Adrenal gland (tissue), 9 donors: ENCODE measurements at regions not wholly inside any gene's neighbourhood (a gene's known extent, or its start where the extent isn't known, plus 50 kb on each side); places are given as distances from the start of the nearest gene placed in this dataset.

Experiments
- DNase-seq, 7 donors: peaks; one replicate each; pipeline ENCODE4 v3.0.0-alpha.2; 2019 to 2020
- H3K27ac ChIP-seq, 5 donors: fragments of 200-600 bp; sonication (generic) in 4 of 5; 1 replicate in 3 of 5; 2 replicates in 2 of 5; pipeline versions ENCODE4 v1.5.1 to v1.8.0; 2016 to 2020; ENCODE audit warnings: mild to moderate bottlenecking in 1 of 5
- H3K27me3 ChIP-seq: fragments of 200-600 bp; 2 replicates; pipeline ENCODE4 v1.8.0; 2021
- H3K36me3 ChIP-seq, 2 donors: fragments of 200-600 bp; replicated peaks in 1 of 2; 1 replicate in 1 of 2; 2 replicates in 1 of 2; pipeline versions ENCODE4 v1.5.1 to v1.8.0; 2018 to 2022
- H3K4me1 ChIP-seq, 2 donors: fragments of 200-600 bp; replicated peaks in 1 of 2; 1 replicate in 1 of 2; 2 replicates in 1 of 2; pipeline versions ENCODE4 v1.5.1 to v1.8.0; 2018 to 2021
- H3K4me3 ChIP-seq, 4 donors: fragments of 200-600 bp; sonication (generic) in 3 of 4; one replicate each; pipeline ENCODE4 v1.5.1; 2016 to 2018
- H3K9me3 ChIP-seq, 3 donors: fragments of 200-600 bp; sonication (generic) in 1 of 3; replicated peaks in 1 of 3; 1 replicate in 2 of 3; 2 replicates in 1 of 3; pipeline versions ENCODE4 v1.5.1 to v1.8.0; 2016 to 2021
- CTCF ChIP-seq, 6 experiments: fragments of 450-650 bp in 4 of 6; fragments of 200-600 bp in 2 of 6; sonication (generic) in 1 of 6; IDR thresholded peaks; 1 replicate in 5 of 6; 2 replicates in 1 of 6; pipeline versions ENCODE4 v1.5.1 to v1.8.0; 2016 to 2021; ENCODE audit warnings: antibody characterized with exemption in 6 of 6, mild to moderate bottlenecking in 2 of 6, moderate library complexity in 1 of 6
- POLR2A ChIP-seq, 2 donors: fragments of 450-650 bp; IDR thresholded peaks; one replicate each; pipeline ENCODE4 v1.6.1; 2017; ENCODE audit warnings: antibody characterized with exemption in 2 of 2, mild to moderate bottlenecking in 2 of 2, moderate library complexity in 1 of 2
- WGBS, 4 donors: extraction: QIAGEN DNeasy Blood & Tissue Kit in 2 of 4; methylation state at CpG; one replicate each; pipeline versions ENCODE4 v1.1.5 to v1.1.7; 2013 to 2017; 5-methylcytosine and 5-hydroxymethylcytosine counted together
- intact Hi-C, 2 donors: fragments of 100-400 bp; cut with DNase I; formaldehyde crosslinking; loops; one replicate each; pipeline versions ENCODE4 v1.14.1 to v1.15.0; 2022 to 2023
- donor health status: healthy with polysubstance abuse.
- donor health status: Bipolar disorder and iron deficiency.
- donor health status: DM: yes; HTN: yes; CAD: no.
- donor health status: DM: no; HTN: no; CAD: no.
- donor health status: DM: no; HTN: no; CAD: no.

GRCh38 chr2:150903055-150903454 is 358.6 kb downstream of the RBM43 start:
- H3K36me3 ChIP-seq = no peaks in the 10 kb centered on the region
- H3K4me3 ChIP-seq = no peak overlapping the region
- H3K27me3 ChIP-seq = no peaks in the 10 kb centered on the region
- DNase-seq = no peak
- intact Hi-C loops = no loop called here
- no peak for TF ChIP-seq CTCF (IDR thresholded peaks at IDR 0.05)
- TF ChIP-seq POLR2A (IDR thresholded peaks at IDR 0.05) = no peak
- 79 to 85% (median 81%) methylated on average over 1 of the region's 1 CpG for WGBS, 4 donors
- no peaks in the 10 kb centered on the region for H3K4me1 ChIP-seq
- no peak overlapping the region for H3K27ac ChIP-seq
- H3K9me3 ChIP-seq = peaks cover 0 to 3% (median 0%) of the 10 kb centered on the region in 3 donors

GRCh38 chr2:150900913-150901312 is 360.8 kb downstream of the RBM43 start:
- Histone ChIP-seq H3K9me3 (peaks cover 0 to 3% (median 0%) of the 10 kb centered on the region in 3 donors), H3K4me1 (no peaks in the 10 kb centered on the region), H3K27me3 (no peaks in the 10 kb centered on the region), H3K4me3 (no peak overlapping the region), H3K27ac (no peak overlapping the region), H3K36me3 (no peaks in the 10 kb centered on the region)
- 52 to 65% (median 59%) methylated on average over 1 of the region's 1 CpG for WGBS, 4 donors
- TF ChIP-seq CTCF (IDR thresholded peaks at IDR 0.05) (no peak), POLR2A (IDR thresholded peaks at IDR 0.05) (no peak)
- no peak for DNase-seq
- intact Hi-C loops = no loop called here

- Histone ChIP-seq H3K4me1 (no peaks in the 10 kb centered on the region), H3K27me3 (no peaks in the 10 kb centered on the region), H3K4me3 (no peak overlapping the region), H3K36me3 (no peaks in the 10 kb centered on the region), H3K27ac (no peak overlapping the region), H3K9me3 (no peaks in the 10 kb centered on the region)
- intact Hi-C loops = no loop called here
- WGBS, 4 donors = 92 to 100% (median 95%) methylated on average over 1 of the region's 1 CpG
- no peak for DNase-seq
- no peak for TF ChIP-seq CTCF (IDR thresholded peaks at IDR 0.05)
- TF ChIP-seq POLR2A (IDR thresholded peaks at IDR 0.05) = no peak
Measured at GRCh38 chr2:150895968-150896367, 365.7 kb downstream of the RBM43 start.

GRCh38 chr2:150889141-150889540 is 372.5 kb downstream of the RBM43 start:
- no peaks in the 10 kb centered on the region for H3K36me3 ChIP-seq
- peaks cover 4 to 6% of the 10 kb centered on the region in 2 donors for H3K4me1 ChIP-seq
- intact Hi-C loops = no loop called here
- H3K4me3 ChIP-seq = no peak overlapping the region
- DNase-seq = no peak
- 86 to 88% (median 87%) methylated on average over 2 of the region's 2 CpGs for WGBS, 4 donors
- H3K9me3 ChIP-seq = no peaks in the 10 kb centered on the region
- H3K27me3 ChIP-seq = no peaks in the 10 kb centered on the region
- H3K27ac ChIP-seq = no peak overlapping the region
- no peak for TF ChIP-seq POLR2A (IDR thresholded peaks at IDR 0.05)
- TF ChIP-seq CTCF (IDR thresholded peaks at IDR 0.05) = no peak
